Spleen (tissue), 11 donors: ENCODE measurements at regions not wholly inside any gene's neighbourhood (a gene's known extent, or its start where the extent isn't known, plus 50 kb on each side); places are given as distances from the start of the nearest gene placed in this dataset.
"Not testable (repeated sequence)": the region's sequence is repeated elsewhere in the genome, so short reads cannot be mapped to it uniquely, and the experiment has no call there.

Experiments used
- DNase-seq: peaks from one replicate; pipeline ENCODE4 v3.0.0-alpha.2; 2020
- H3K27ac ChIP-seq, 8 donors: fragments of 200-600 bp; sonication (generic) in 7 of 8; 1 replicate in 4 of 8; 2 replicates in 4 of 8; pipeline versions ENCODE4 v1.5.0 to v1.8.0; 2016 to 2021; ENCODE audit warnings: inconsistent platforms in 4 of 8, mild to moderate bottlenecking in 4 of 8, moderate library complexity in 1 of 8
- H3K27me3 ChIP-seq, 7 donors: fragments of 200-600 bp; sonication (generic) in 6 of 7; replicated peaks in 1 of 7; 1 replicate in 4 of 7; 2 replicates in 3 of 7; pipeline versions ENCODE4 v1.5.0 to v1.8.0; 2016 to 2021; ENCODE audit warnings: inconsistent platforms in 3 of 7, mild to moderate bottlenecking in 1 of 7
- H3K36me3 ChIP-seq, 6 donors: fragments of 200-600 bp; sonication (generic) in 5 of 6; 1 replicate in 4 of 6; 2 replicates in 2 of 6; pipeline versions ENCODE4 v1.5.0 to v1.8.0; 2016 to 2021; ENCODE audit warnings: inconsistent platforms in 2 of 6
- H3K4me1 ChIP-seq, 6 donors: fragments of 200-600 bp; sonication (generic) in 5 of 6; 1 replicate in 3 of 6; 2 replicates in 3 of 6; pipeline versions ENCODE4 v1.5.0 to v1.8.0; 2016 to 2021; ENCODE audit warnings: inconsistent platforms in 3 of 6
- H3K4me3 ChIP-seq, 8 donors: fragments of 200-600 bp; sonication (generic) in 7 of 8; 1 replicate in 4 of 8; 2 replicates in 4 of 8; pipeline versions ENCODE4 v1.5.0 to v1.8.0; 2016 to 2021; ENCODE audit warnings: inconsistent platforms in 4 of 8, mild to moderate bottlenecking in 4 of 8, moderate library complexity in 2 of 8
- H3K9me3 ChIP-seq, 8 donors: fragments of 200-600 bp; sonication (generic) in 7 of 8; 1 replicate in 4 of 8; 2 replicates in 4 of 8; pipeline versions ENCODE4 v1.5.0 to v1.8.0; 2016 to 2021; ENCODE audit warnings: inconsistent platforms in 4 of 8
- CTCF ChIP-seq, 11 experiments: fragments of 200-600 bp in 7 of 11; fragments of 450-650 bp in 4 of 11; sonication (generic) in 4 of 11; IDR thresholded peaks in 8 of 11; conservative IDR thresholded peaks in 3 of 11; 1 replicate in 7 of 11; 2 replicates in 4 of 11; pipeline versions ENCODE4 v1.4.0 to v1.8.0; 2016 to 2021; ENCODE audit warnings: antibody characterized with exemption in 11 of 11, inconsistent platforms in 4 of 11, mild to moderate bottlenecking in 1 of 11
- POLR2A ChIP-seq, 3 donors: fragments of 450-650 bp; IDR thresholded peaks; one replicate each; pipeline ENCODE4 v1.5.1; 2017; ENCODE audit warnings: antibody characterized with exemption in 3 of 3, mild to moderate bottlenecking in 1 of 3
- POLR2AphosphoS5 ChIP-seq, 3 donors: sonication (generic); formaldehyde crosslinking; IDR thresholded peaks; one replicate each; pipeline ENCODE4 v1.5.1; 2017; ENCODE audit warnings: antibody characterized with exemption in 3 of 3
- WGBS, 5 donors: extraction: QIAGEN DNeasy Blood & Tissue Kit in 3 of 5; methylation state at CpG; one replicate each; pipeline versions ENCODE4 v1.1.5 to v1.1.7; 2013 to 2018; 5-methylcytosine and 5-hydroxymethylcytosine counted together
- intact Hi-C: fragments of 100-400 bp; cut with DNase I; formaldehyde crosslinking; loops from one replicate; pipeline ENCODE4 v1.15.0; 2023; ENCODE audit warnings: low total_unique reads
- donor health status: healthy with polysubstance abuse.
- donor health status: DM: no; HTN: no; CAD: no; lungs with moderate emphysema.
- donor health status: DM: no; HTN: no; CAD: no.
- donor health status: Bipolar disorder and iron deficiency.
- donor health status: healthy.
- donor health status: DM: no; HTN: no; CAD: no.
- donor health status: DM: yes; HTN: yes; CAD: no.

DNA sequence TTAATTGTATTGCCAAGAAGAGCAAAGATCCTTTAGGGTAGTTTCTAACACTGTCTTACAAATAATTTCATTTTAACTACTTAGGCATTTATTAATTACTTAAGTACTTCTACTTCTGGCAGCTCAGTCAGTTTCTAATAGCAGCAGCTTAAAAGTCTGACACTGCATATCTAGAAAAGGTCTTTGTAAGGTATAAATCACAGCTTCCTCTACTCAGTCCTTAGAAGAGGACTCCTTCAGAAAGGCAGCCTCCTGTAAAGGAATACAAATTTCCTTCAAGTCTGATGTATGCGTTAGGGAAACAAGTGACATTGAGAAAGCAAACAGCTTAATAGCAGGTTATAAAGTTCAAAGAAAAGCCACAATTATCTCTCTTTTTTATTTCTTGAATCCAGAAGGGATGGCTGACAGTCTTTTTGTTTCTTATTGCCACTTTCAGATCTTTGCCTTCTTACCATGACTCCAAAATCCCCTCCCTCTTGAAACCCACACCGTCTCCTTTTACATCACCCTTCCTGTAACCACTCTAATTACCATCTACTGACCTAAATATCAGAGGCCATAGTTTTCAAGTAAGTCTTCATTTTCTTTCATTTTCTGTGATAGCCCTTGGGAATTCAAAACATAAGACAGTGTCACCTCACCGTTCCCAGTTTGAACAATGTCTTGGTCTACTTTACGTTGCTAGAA, 109.5 kb downstream of the CGGBP1 start:
- H3K27ac ChIP-seq: no peak overlapping the region
- WGBS, 5 donors: 56 to 72% (median 64%) methylated on average over 4 of the region's 4 CpGs
- no peaks in the 10 kb centered on the region for H3K9me3 ChIP-seq
- no peaks in the 10 kb centered on the region for H3K36me3 ChIP-seq
- H3K4me1 ChIP-seq: peaks cover 0 to 6% (median 0%) of the 10 kb centered on the region in 6 donors
- intact Hi-C loops: no loop called here
- no peak for TF ChIP-seq POLR2A (IDR thresholded peaks at IDR 0.05)
- TF ChIP-seq POLR2AphosphoS5 (IDR thresholded peaks at IDR 0.05): no peak
- TF ChIP-seq CTCF (IDR thresholded peaks at IDR 0.05 in 8 of 11, conservative IDR thresholded peaks at IDR 0.05 in 3 of 11): no peak
- H3K4me3 ChIP-seq: no peak overlapping the region
- no peak for DNase-seq
- H3K27me3 ChIP-seq: no peaks in the 10 kb centered on the region

DNA sequence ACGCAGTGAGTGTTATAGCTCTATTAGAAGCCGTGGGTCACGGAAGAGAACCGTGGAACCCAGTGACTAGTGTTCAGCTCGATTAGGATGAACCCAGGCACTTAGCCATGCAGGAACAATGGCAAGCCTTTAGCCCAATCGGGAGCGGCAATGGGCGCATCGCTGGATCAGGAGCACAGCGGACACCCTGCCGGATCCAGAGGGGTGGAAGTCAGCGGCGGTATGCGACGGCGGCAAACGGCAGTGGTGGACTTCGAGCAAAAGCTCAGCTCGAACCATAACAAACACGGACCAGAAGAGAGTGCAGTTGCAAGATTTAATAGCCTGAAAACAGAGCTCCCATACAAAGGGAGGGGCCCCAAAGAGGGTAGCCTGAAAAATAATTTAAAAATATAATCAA, 112.8 kb downstream of the CGGBP1 start:
- H3K27ac ChIP-seq, H3K36me3 ChIP-seq, H3K9me3 ChIP-seq, DNase-seq, intact Hi-C loops, H3K4me1 ChIP-seq, H3K27me3 ChIP-seq, H3K4me3 ChIP-seq: not testable (repeated sequence)
- 90 to 96% (median 93%) methylated on average over 18 to 20 of the region's 20 CpGs for WGBS, 5 donors

DNA sequence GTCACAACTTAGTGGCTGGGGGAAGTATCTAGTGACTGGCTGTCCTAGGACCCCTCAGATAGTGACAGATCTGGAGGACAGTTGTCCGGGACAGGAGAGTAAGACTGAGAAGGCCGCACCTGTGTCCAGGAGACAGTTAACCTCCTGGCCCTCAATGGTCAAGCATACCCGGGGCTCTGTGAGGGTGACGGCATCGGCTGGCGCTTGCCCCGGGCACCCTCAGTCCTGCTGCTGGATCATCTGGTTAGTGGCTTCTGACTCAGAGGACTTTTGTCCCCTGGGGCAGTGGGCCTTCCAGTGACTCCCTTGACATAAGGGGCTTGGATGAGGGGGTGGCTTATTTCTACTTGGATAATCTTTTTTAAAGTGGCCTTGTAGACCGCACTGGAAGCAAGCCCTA, 116.5 kb downstream of the CGGBP1 start:
- H3K4me1 ChIP-seq, H3K27me3 ChIP-seq, H3K9me3 ChIP-seq, DNase-seq, intact Hi-C loops, H3K4me3 ChIP-seq, H3K36me3 ChIP-seq, H3K27ac ChIP-seq: not testable (repeated sequence)
- 82 to 98% (median 94%) methylated on average over 8 of the region's 8 CpGs for WGBS, 5 donors

GRCh38 chr3:87924485-87924884, 134.3 kb downstream of the CGGBP1 start:
- H3K27ac ChIP-seq: no peak overlapping the region
- H3K36me3 ChIP-seq: no peaks in the 10 kb centered on the region
- H3K4me3 ChIP-seq: no peak overlapping the region
- no peaks in the 10 kb centered on the region for H3K4me1 ChIP-seq
- no peaks in the 10 kb centered on the region for H3K27me3 ChIP-seq
- intact Hi-C loops: no loop called here
- DNase-seq: no peak
- H3K9me3 ChIP-seq: peaks cover 0 to 41% (median 32%) of the 10 kb centered on the region in 8 donors
- no peak for TF ChIP-seq POLR2A (IDR thresholded peaks at IDR 0.05)
- no peak for TF ChIP-seq POLR2AphosphoS5 (IDR thresholded peaks at IDR 0.05)
- TF ChIP-seq CTCF (IDR thresholded peaks at IDR 0.05 in 8 of 11, conservative IDR thresholded peaks at IDR 0.05 in 3 of 11): no peak
- WGBS, 5 donors: 74 to 89% (median 82%) methylated on average over 1 of the region's 1 CpG

GRCh38 chr3:87920549-87920948, 138.3 kb downstream of the CGGBP1 start:
- intact Hi-C loops: no loop called here
- no peak overlapping the region for H3K27ac ChIP-seq
- no peaks in the 10 kb centered on the region for H3K36me3 ChIP-seq
- no peaks in the 10 kb centered on the region for H3K4me1 ChIP-seq
- WGBS, 5 donors: 51 to 73% (median 58%) methylated on average over 1 of the region's 1 CpG
- TF ChIP-seq POLR2A (IDR thresholded peaks at IDR 0.05): no peak
- H3K27me3 ChIP-seq: no peaks in the 10 kb centered on the region
- no peak overlapping the region for H3K4me3 ChIP-seq
- peaks cover 0 to 42% (median 31%) of the 10 kb centered on the region in 8 donors for H3K9me3 ChIP-seq
- no peak for DNase-seq

DNA sequence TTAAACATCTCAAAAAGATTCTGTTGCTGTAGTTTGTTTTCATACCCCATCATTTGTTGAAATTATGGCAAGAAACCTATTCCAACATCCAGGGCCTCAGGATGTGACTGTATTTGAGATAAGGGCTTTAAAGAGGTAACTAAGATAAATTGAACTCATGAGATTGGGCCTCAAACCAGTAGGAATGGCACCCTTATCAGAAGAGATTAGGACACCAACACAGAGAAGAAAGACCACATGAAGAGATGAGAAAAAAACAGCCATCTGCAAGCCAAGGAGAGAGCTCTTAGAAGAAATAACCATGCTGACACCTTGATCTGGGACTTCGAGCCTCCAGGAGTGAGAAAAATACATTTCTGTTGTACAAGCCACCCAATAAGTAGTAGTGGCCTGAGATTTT, 157.7 kb downstream of the CGGBP1 start:
- H3K4me3 ChIP-seq: no peak overlapping the region
- TF ChIP-seq POLR2A (IDR thresholded peaks at IDR 0.05) (no peak), POLR2AphosphoS5 (IDR thresholded peaks at IDR 0.05) (no peak), CTCF (IDR thresholded peaks at IDR 0.05 in 8 of 11, conservative IDR thresholded peaks at IDR 0.05 in 3 of 11) (no peak)
- no peaks in the 10 kb centered on the region for H3K4me1 ChIP-seq
- intact Hi-C loops: no loop called here
- H3K27me3 ChIP-seq: no peaks in the 10 kb centered on the region
- H3K36me3 ChIP-seq: no peaks in the 10 kb centered on the region
- H3K9me3 ChIP-seq: no peaks in the 10 kb centered on the region
- no peak for DNase-seq
- 67 to 79% (median 72%) methylated on average over 1 of the region's 1 CpG for WGBS, 5 donors
- no peak overlapping the region for H3K27ac ChIP-seq
